ENCODE measurements at regions not wholly inside any gene's neighbourhood (a gene's known extent, or its start where the extent isn't known, plus 50 kb on each side); places are given as distances from the start of the nearest gene placed in this dataset.

GRCh38 chr6:165986311-165986913, 181.2 kb downstream of the TBXT start:
- TF ChIP-seq, protein P1, sequence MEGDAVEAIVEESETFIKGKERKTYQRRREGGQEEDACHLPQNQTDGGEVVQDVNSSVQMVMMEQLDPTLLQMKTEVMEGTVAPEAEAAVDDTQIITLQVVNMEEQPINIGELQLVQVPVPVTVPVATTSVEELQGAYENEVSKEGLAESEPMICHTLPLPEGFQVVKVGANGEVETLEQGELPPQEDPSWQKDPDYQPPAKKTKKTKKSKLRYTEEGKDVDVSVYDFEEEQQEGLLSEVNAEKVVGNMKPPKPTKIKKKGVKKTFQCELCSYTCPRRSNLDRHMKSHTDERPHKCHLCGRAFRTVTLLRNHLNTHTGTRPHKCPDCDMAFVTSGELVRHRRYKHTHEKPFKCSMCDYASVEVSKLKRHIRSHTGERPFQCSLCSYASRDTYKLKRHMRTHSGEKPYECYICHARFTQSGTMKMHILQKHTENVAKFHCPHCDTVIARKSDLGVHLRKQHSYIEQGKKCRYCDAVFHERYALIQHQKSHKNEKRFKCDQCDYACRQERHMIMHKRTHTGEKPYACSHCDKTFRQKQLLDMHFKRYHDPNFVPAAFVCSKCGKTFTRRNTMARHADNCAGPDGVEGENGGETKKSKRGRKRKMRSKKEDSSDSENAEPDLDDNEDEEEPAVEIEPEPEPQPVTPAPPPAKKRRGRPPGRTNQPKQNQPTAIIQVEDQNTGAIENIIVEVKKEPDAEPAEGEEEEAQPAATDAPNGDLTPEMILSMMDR (conservative IDR thresholded peaks at IDR 0.05; ENCODE audit: low read depth, low read length): no peak
- TF ChIP-seq EZH2 (IDR thresholded peaks at IDR 0.05; ENCODE audit: borderline replicate concordance, low read depth, low read length, poor library complexity, severe bottlenecking): no peak

Data from A673 (cell line).